Mucosa of gallbladder (tissue), 1 donor: ENCODE measurements at regions not wholly inside any gene's neighbourhood (a gene's known extent, or its start where the extent isn't known, plus 50 kb on each side); places are given as distances from the start of the nearest gene placed in this dataset.
"Not testable (repeated sequence)": the region's sequence is repeated elsewhere in the genome, so short reads cannot be mapped to it uniquely, and the experiment has no call there.

Experiments
- DNase-seq: peaks from one replicate; pipeline ENCODE4 v3.0.0-alpha.2; 2020; ENCODE audit warnings: low spot score
- donor health status: DM: no; HTN: no; CAD: no.

GRCh38 chr2:143870696-143871095 lies 649.2 kb downstream of the ZEB2 start:
- no peak for DNase-seq

- DNase-seq = no peak
Measured at GRCh38 chr2:143856978-143857377, 662.9 kb downstream of the ZEB2 start.

- DNase-seq = no peak
Measured at GRCh38 chr2:143852759-143853158, 667.2 kb downstream of the ZEB2 start.

- DNase-seq = no peak
Measured at GRCh38 chr2:143850084-143850483, 669.8 kb downstream of the ZEB2 start.

GRCh38 chr2:143847257-143847656 lies 672.7 kb downstream of the ZEB2 start:
- no peak for DNase-seq

- DNase-seq = no peak
Measured at GRCh38 chr2:143844986-143845385, 674.9 kb downstream of the ZEB2 start.

- no peak for DNase-seq
Measured at GRCh38 chr2:143843686-143844085, 676.2 kb downstream of the ZEB2 start.

GRCh38 chr2:143842836-143843235 lies 677.1 kb downstream of the ZEB2 start:
- DNase-seq = no peak

GRCh38 chr2:143841935-143842334 lies 678.0 kb downstream of the ZEB2 start:
- DNase-seq = no peak

- no peak for DNase-seq
Measured at GRCh38 chr2:143840601-143841000, 679.3 kb downstream of the ZEB2 start.

- no peak for DNase-seq
Measured at GRCh38 chr2:143840194-143840593, 679.7 kb downstream of the ZEB2 start.

GRCh38 chr2:143839456-143839855 lies 680.5 kb downstream of the ZEB2 start:
- DNase-seq = no peak

- not testable (repeated sequence) for DNase-seq
Measured at GRCh38 chr2:143837055-143837454, 682.9 kb downstream of the ZEB2 start.

GRCh38 chr2:143835481-143835880 lies 684.4 kb downstream of the ZEB2 start:
- DNase-seq = no peak

- no peak for DNase-seq
Measured at GRCh38 chr2:143833015-143833660, 686.8 kb downstream of the ZEB2 start.

GRCh38 chr2:143830476-143830875 lies 689.4 kb downstream of the ZEB2 start:
- no peak for DNase-seq

GRCh38 chr2:143828763-143829537 lies 691.0 kb downstream of the ZEB2 start:
- no peak for DNase-seq

- DNase-seq = no peak
Measured at GRCh38 chr2:143824791-143825190, 695.1 kb downstream of the ZEB2 start.

- DNase-seq = no peak
Measured at GRCh38 chr2:143823876-143824275, 694.7 kb downstream of the ARHGAP15 start.

- no peak for DNase-seq
Measured at GRCh38 chr2:143823296-143823695, 694.1 kb downstream of the ARHGAP15 start.

GRCh38 chr2:143822736-143823135 lies 693.5 kb downstream of the ARHGAP15 start:
- DNase-seq = no peak

- no peak for DNase-seq
Measured at GRCh38 chr2:143819764-143820163, 690.5 kb downstream of the ARHGAP15 start.

- no peak for DNase-seq
Measured at GRCh38 chr2:143819190-143819735, 690.0 kb downstream of the ARHGAP15 start.
